A673 (cell line): ENCODE measurements at regions not wholly inside any gene's neighbourhood (a gene's known extent, or its start where the extent isn't known, plus 50 kb on each side); places are given as distances from the start of the nearest gene placed in this dataset.

Experiments
- BruUV-seq: library from RNA; stranded (reverse); fragments of 400-500 nt; replicated peaks from 2 replicates; lab custom pipeline; 2021; lab: Mats Ljungman, UMichigan
- CTCF ChIA-PET: fragments of 300-600 bp; sonication (Branson Sonifier 250); formaldehyde crosslinking; loops from one replicate; lab custom pipeline; 2022; ENCODE audit warnings: antibody characterized with exemption; lab: Charles Lee
- POLR2A ChIA-PET: fragments of 300-600 bp; sonication (Branson Sonifier 250); formaldehyde crosslinking; loops from one replicate; lab custom pipeline; 2022; ENCODE audit warnings: antibody characterized with exemption; ENCODE audit not compliant: low non-redundant PET; lab: Charles Lee
- DNase-seq: peaks from one replicate; pipeline ENCODE4 v3.0.0-alpha.2; 2015; ENCODE audit warnings: low spot score
- H3K27ac ChIP-seq: fragments of 200-600 bp; sonication (generic); 2 replicates; pipeline ENCODE4 v1.5.1; 2016; ENCODE audit warnings: mixed run types, low read depth, mild to moderate bottlenecking, mixed read lengths, antibody characterized with exemption, low read length; ENCODE audit not compliant: poor library complexity, severe bottlenecking
- H3K27me3 ChIP-seq: fragments of 200-600 bp; sonication (generic); replicated peaks from 2 replicates; pipeline ENCODE4 v1.6.1; 2017; ENCODE audit warnings: mixed run types, low read depth, mild to moderate bottlenecking, mixed read lengths, antibody characterized with exemption, low read length; ENCODE audit not compliant: insufficient read depth, poor library complexity
- H3K36me3 ChIP-seq: fragments of 200-600 bp; sonication (generic); 2 replicates; pipeline ENCODE4 v1.6.1; 2016; ENCODE audit warnings: mixed run types, mild to moderate bottlenecking, mixed read lengths, antibody characterized with exemption, low read length; ENCODE audit not compliant: insufficient read depth, poor library complexity, severe bottlenecking
- H3K4me1 ChIP-seq: fragments of 200-600 bp; sonication (generic); 2 replicates; pipeline ENCODE4 v1.6.1; 2017; ENCODE audit warnings: mixed run types, mild to moderate bottlenecking, mixed read lengths, antibody characterized with exemption, low read length; ENCODE audit not compliant: insufficient read depth, poor library complexity, severe bottlenecking
- H3K4me3 ChIP-seq: fragments of 200-600 bp; sonication (generic); 2 replicates; pipeline ENCODE4 v1.5.1; 2016; ENCODE audit warnings: low read depth, mixed run types, mild to moderate bottlenecking, mixed read lengths, low read length; ENCODE audit not compliant: poor library complexity, severe bottlenecking
- H3K9me3 ChIP-seq: fragments of 200-600 bp; sonication (generic); 2 replicates; pipeline ENCODE4 v1.6.1; 2016; ENCODE audit warnings: mixed run types, low read depth, mild to moderate bottlenecking, mixed read lengths, antibody characterized with exemption, low read length; ENCODE audit not compliant: poor library complexity, severe bottlenecking
- EZH2 ChIP-seq: fragments of 200-600 bp; sonication (generic); IDR thresholded peaks from 2 replicates; pipeline ENCODE4 v1.6.1; 2017; ENCODE audit warnings: borderline replicate concordance, low read depth, mild to moderate bottlenecking, mixed read lengths, antibody characterized with exemption, low read length; ENCODE audit not compliant: poor library complexity, severe bottlenecking
- intact Hi-C: fragments of 100-400 bp; cut with micrococcal nuclease; formaldehyde crosslinking; loops from one replicate; pipeline ENCODE4 v1.10.0; 2022; ENCODE audit not compliant: unreplicated experiment
- TF ChIP-seq, protein P1 (sequence below): fragments of 300-800, 200-600 bp; sonication (generic); conservative IDR thresholded peaks from 2 replicates; pipeline ENCODE4 v1.5.1; 2017; ENCODE audit warnings: low read depth, mild to moderate bottlenecking, antibody characterized with exemption, low read length, moderate library complexity, mixed read lengths

DNA sequence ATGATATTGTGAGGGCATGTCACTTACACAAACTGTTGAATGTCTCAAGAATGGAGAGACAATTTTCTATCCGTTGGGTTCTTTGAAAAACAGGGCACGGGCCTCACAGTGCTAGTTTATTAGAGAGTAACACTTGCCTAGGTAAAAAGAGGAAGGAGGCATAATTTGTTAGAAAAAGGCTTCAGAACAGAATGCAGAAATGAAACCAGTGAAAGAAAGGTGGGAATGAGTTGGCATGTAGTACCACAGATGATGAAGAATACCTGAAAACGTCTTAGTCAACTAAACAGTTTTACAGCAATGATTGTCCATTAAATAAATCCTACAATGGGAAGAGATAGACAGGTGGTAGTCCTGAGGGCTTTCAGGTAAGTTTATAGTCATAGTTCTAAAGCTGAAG lies 1399.7 kb upstream of the CADM2 start:
- ChIA-PET POLR2A (no interaction called here), CTCF (no interaction called here)
- TF ChIP-seq, protein P1, sequence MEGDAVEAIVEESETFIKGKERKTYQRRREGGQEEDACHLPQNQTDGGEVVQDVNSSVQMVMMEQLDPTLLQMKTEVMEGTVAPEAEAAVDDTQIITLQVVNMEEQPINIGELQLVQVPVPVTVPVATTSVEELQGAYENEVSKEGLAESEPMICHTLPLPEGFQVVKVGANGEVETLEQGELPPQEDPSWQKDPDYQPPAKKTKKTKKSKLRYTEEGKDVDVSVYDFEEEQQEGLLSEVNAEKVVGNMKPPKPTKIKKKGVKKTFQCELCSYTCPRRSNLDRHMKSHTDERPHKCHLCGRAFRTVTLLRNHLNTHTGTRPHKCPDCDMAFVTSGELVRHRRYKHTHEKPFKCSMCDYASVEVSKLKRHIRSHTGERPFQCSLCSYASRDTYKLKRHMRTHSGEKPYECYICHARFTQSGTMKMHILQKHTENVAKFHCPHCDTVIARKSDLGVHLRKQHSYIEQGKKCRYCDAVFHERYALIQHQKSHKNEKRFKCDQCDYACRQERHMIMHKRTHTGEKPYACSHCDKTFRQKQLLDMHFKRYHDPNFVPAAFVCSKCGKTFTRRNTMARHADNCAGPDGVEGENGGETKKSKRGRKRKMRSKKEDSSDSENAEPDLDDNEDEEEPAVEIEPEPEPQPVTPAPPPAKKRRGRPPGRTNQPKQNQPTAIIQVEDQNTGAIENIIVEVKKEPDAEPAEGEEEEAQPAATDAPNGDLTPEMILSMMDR = no peak
- TF ChIP-seq EZH2 = no peak

DNA sequence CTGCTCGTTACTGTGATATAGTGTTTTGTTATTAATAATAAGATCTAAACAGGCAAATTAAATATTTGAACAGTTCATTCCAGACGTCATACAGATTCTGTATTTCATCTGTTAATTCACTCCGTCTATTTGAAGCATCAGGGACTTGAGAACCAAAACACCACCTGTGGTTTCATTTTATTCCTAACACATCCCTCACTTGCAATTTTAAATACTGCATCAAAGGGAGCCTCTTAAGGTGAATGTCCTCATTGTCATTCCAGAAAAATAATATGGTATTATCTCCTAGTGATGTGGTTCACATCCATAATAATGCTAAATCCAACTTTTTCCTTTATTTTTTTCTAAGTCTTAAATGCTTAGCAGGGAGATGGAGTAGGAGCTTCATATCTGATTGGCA lies 1390.9 kb upstream of the CADM2 start:
- CTCF ChIA-PET = no interaction called here
- Histone ChIP-seq H3K9me3 (peaks cover 4% of the 10 kb centered on the region), H3K4me3 (no peak overlapping the region), H3K27ac (no peak overlapping the region), H3K27me3 (no peaks in the 10 kb centered on the region), H3K36me3 (no peaks in the 10 kb centered on the region), H3K4me1 (no peaks in the 10 kb centered on the region)
- no peak for TF ChIP-seq EZH2
- TF ChIP-seq, protein P1 = no peak
- BruUV-seq = no TSS peak
- DNase-seq = no peak
- POLR2A ChIA-PET = no interaction called here
- intact Hi-C loops = no loop called here

More for the DNA sequence above, 1399.7 kb upstream of the CADM2 start:
- Histone ChIP-seq H3K4me3 (no peak overlapping the region), H3K27me3 (no peaks in the 10 kb centered on the region), H3K9me3 (peaks cover 1% of the 10 kb centered on the region), H3K27ac (no peak overlapping the region), H3K36me3 (no peaks in the 10 kb centered on the region), H3K4me1 (no peaks in the 10 kb centered on the region)
- no peak for DNase-seq
- BruUV-seq = no TSS peak
- intact Hi-C loops = no loop called here

DNA sequence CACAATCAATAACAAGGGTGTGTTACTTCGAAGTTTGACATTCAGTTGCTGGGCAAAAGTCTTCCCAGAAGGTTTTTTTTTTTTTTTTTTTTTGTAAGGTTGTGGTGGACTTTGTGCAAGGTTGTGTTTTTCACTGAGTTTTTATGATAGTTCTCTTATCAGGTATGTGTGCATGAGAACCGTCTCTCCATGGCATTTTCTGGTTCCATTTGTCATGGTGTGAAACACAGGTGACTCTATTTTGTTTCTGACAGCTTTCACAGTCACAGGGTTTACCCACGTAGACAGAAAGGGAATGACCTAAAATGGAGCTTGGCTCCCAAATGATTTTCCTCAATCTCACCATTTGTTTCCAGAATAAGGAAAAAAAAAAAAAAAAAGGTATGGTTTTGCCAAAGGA lies 1377.2 kb upstream of the CADM2 start:
- Histone ChIP-seq H3K4me3 (no peak overlapping the region), H3K4me1 (no peaks in the 10 kb centered on the region), H3K9me3 (no peaks in the 10 kb centered on the region), H3K36me3 (no peaks in the 10 kb centered on the region), H3K27me3 (no peaks in the 10 kb centered on the region), H3K27ac (no peak overlapping the region)
- ChIA-PET POLR2A (no interaction called here), CTCF (no interaction called here)
- no peak for DNase-seq
- intact Hi-C loops = no loop called here
- TF ChIP-seq EZH2 = no peak
- TF ChIP-seq, protein P1 = no peak
- no TSS peak for BruUV-seq
